ENCODE measurements at regions not wholly inside any gene's neighbourhood (a gene's known extent, or its start where the extent isn't known, plus 50 kb on each side); places are given as distances from the start of the nearest gene placed in this dataset.

GRCh38 chr22:49400941-49401598, 426.6 kb downstream of the BRD1 start:
- TF ChIP-seq CTCF (IDR thresholded peaks at IDR 0.05; ENCODE audit: insufficient read depth, low read length) (no peak), POLR2AphosphoS5 (IDR thresholded peaks at IDR 0.05; ENCODE audit: low read depth) (no peak), GABPA (IDR thresholded peaks at IDR 0.05; ENCODE audit: low read depth) (no peak)
- TF ChIP-seq, protein P1, sequence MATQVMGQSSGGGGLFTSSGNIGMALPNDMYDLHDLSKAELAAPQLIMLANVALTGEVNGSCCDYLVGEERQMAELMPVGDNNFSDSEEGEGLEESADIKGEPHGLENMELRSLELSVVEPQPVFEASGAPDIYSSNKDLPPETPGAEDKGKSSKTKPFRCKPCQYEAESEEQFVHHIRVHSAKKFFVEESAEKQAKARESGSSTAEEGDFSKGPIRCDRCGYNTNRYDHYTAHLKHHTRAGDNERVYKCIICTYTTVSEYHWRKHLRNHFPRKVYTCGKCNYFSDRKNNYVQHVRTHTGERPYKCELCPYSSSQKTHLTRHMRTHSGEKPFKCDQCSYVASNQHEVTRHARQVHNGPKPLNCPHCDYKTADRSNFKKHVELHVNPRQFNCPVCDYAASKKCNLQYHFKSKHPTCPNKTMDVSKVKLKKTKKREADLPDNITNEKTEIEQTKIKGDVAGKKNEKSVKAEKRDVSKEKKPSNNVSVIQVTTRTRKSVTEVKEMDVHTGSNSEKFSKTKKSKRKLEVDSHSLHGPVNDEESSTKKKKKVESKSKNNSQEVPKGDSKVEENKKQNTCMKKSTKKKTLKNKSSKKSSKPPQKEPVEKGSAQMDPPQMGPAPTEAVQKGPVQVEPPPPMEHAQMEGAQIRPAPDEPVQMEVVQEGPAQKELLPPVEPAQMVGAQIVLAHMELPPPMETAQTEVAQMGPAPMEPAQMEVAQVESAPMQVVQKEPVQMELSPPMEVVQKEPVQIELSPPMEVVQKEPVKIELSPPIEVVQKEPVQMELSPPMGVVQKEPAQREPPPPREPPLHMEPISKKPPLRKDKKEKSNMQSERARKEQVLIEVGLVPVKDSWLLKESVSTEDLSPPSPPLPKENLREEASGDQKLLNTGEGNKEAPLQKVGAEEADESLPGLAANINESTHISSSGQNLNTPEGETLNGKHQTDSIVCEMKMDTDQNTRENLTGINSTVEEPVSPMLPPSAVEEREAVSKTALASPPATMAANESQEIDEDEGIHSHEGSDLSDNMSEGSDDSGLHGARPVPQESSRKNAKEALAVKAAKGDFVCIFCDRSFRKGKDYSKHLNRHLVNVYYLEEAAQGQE (IDR thresholded peaks at IDR 0.05; ENCODE audit: insufficient replicate concordance, low read depth): no peak

Data from HL-60 (cell line).